ENCODE measurements at regions not wholly inside any gene's neighbourhood (a gene's known extent, or its start where the extent isn't known, plus 50 kb on each side); places are given as distances from the start of the nearest gene placed in this dataset.

DNA sequence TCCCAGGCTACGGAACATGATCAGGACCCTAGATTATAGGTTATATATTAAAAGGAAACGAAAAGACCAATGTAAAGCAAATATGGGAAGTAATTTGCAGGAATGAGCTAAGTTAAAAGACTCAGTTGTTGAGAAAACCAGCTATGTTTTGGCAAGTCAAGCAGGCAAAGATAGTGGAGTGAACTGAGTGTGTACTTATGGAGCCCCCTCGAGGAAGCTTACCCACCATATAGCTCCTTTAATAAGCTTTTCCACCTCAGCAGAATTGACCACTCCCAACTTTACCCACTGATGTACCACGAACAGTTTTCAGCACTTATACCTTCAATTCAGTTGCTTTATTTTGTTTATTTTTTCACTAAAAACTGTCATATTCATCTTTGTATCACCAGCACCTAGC, 57.3 kb upstream of the PJA2 start:
- H3K4me3 ChIP-seq (replicated peaks; ENCODE audit: low read depth, low read length), result no peak overlapping the region
- TF ChIP-seq, protein P1, sequence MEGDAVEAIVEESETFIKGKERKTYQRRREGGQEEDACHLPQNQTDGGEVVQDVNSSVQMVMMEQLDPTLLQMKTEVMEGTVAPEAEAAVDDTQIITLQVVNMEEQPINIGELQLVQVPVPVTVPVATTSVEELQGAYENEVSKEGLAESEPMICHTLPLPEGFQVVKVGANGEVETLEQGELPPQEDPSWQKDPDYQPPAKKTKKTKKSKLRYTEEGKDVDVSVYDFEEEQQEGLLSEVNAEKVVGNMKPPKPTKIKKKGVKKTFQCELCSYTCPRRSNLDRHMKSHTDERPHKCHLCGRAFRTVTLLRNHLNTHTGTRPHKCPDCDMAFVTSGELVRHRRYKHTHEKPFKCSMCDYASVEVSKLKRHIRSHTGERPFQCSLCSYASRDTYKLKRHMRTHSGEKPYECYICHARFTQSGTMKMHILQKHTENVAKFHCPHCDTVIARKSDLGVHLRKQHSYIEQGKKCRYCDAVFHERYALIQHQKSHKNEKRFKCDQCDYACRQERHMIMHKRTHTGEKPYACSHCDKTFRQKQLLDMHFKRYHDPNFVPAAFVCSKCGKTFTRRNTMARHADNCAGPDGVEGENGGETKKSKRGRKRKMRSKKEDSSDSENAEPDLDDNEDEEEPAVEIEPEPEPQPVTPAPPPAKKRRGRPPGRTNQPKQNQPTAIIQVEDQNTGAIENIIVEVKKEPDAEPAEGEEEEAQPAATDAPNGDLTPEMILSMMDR (IDR thresholded peaks at IDR 0.05; ENCODE audit: low read length, missing control alignments), result no peak
- no peak for DNase-seq (ENCODE audit: low read depth)

Measured in fibroblast of pulmonary artery (primary cell).